Keratinocyte (primary cell): ENCODE measurements at regions not wholly inside any gene's neighbourhood (a gene's known extent, or its start where the extent isn't known, plus 50 kb on each side); places are given as distances from the start of the nearest gene placed in this dataset.

Experiments
- DNase-seq: peaks from one replicate; pipeline ENCODE4 v3.0.0-alpha.2; 2011; ENCODE audit warnings: low read depth, missing footprints, low spot score
- FAIRE-seq: peaks from 2 replicates; lab custom pipeline; 2011; peaks lifted over from hg19 to GRCh38; lab: Jason Lieb, UNC
- H2AFZ ChIP-seq: 2 replicates; pipeline ENCODE4 v1.6.0; 2012; ENCODE audit warnings: low read length, control low read depth, inconsistent platforms; ENCODE audit not compliant: control insufficient read depth
- H3K27ac ChIP-seq: 2 replicates; pipeline ENCODE4 v1.5.1; 2011; ENCODE audit warnings: low read length; ENCODE audit not compliant: control insufficient read depth, insufficient read depth
- H3K27me3 ChIP-seq: 3 replicates; pipeline ENCODE4 v1.6.0; 2011; ENCODE audit warnings: low read length; ENCODE audit not compliant: control insufficient read depth, insufficient read depth; ENCODE audit errors: extremely low read depth
- H3K36me3 ChIP-seq, 2 experiments: 2 replicates in 1 of 2; 3 replicates in 1 of 2; pipeline ENCODE4 v1.5.1; 2011; ENCODE audit warnings: low read length in 2 of 2, mild to moderate bottlenecking in 1 of 2; ENCODE audit not compliant: control insufficient read depth in 2 of 2, insufficient read depth in 2 of 2; ENCODE audit errors: extremely low read depth in 1 of 2
- H3K4me1 ChIP-seq: 3 replicates; pipeline ENCODE4 v1.5.1; 2011; ENCODE audit warnings: low read length; ENCODE audit not compliant: control insufficient read depth, insufficient read depth; ENCODE audit errors: extremely low read depth
- H3K4me2 ChIP-seq: 3 replicates; pipeline ENCODE4 v1.6.0; 2011; ENCODE audit warnings: low read depth, low read length; ENCODE audit not compliant: control insufficient read depth, insufficient read depth; ENCODE audit errors: extremely low read depth
- H3K4me3 ChIP-seq, 3 experiments: fragments of 200-600 bp in 1 of 3; sonication (generic) in 1 of 3; 2 replicates in 2 of 3; 3 replicates in 1 of 3; pipeline ENCODE4 v1.5.1; 2011 to 2016; ENCODE audit warnings: low read length in 3 of 3, mild to moderate bottlenecking in 3 of 3, control low read depth in 2 of 3, inconsistent platforms in 1 of 3, low read depth in 1 of 3, mixed read lengths in 1 of 3, mixed run types in 1 of 3, moderate library complexity in 1 of 3; ENCODE audit not compliant: control insufficient read depth in 2 of 3, insufficient read depth in 2 of 3; ENCODE audit errors: extremely low read depth in 1 of 3
- H3K79me2 ChIP-seq: 2 replicates; pipeline ENCODE4 v1.6.0; 2012; ENCODE audit warnings: low read length; ENCODE audit not compliant: control insufficient read depth, insufficient read depth
- H3K9ac ChIP-seq: 3 replicates; pipeline ENCODE4 v1.6.0; 2011; ENCODE audit warnings: low read length; ENCODE audit not compliant: control insufficient read depth, insufficient read depth; ENCODE audit errors: extremely low read depth
- H3K9me1 ChIP-seq: 3 replicates; pipeline ENCODE4 v1.6.0; 2011; ENCODE audit warnings: low read length; ENCODE audit not compliant: control insufficient read depth, insufficient read depth; ENCODE audit errors: extremely low read depth
- H3K9me3 ChIP-seq: 2 replicates; pipeline ENCODE4 v1.5.1; 2012; ENCODE audit warnings: low read depth, low read length; ENCODE audit not compliant: control insufficient read depth
- H4K20me1 ChIP-seq: 3 replicates; pipeline ENCODE4 v1.6.0; 2011; ENCODE audit warnings: low read length; ENCODE audit not compliant: control insufficient read depth, insufficient read depth; ENCODE audit errors: extremely low read depth
- EZH2 ChIP-seq: IDR thresholded peaks from one replicate; pipeline ENCODE4 v1.6.1; 2012; ENCODE audit warnings: inconsistent platforms, mild to moderate bottlenecking, low read length, moderate library complexity
- dilution Hi-C: fragments of 300-500 bp; cut with MboI; formaldehyde crosslinking; loops from one replicate; pipeline ENCODE4 v1.7.0; 2020; ENCODE audit warnings: low sequenced_read_pairs; ENCODE audit not compliant: extremely low pct_ligation_motif_present
- TF ChIP-seq, protein P1 (sequence below), 3 experiments: IDR thresholded peaks in 1 of 3; conservative IDR thresholded peaks in 1 of 3; optimal IDR thresholded peaks in 1 of 3; 2 replicates in 2 of 3; 3 replicates in 1 of 3; pipeline versions ENCODE3 to v1.5.1; 2011; ENCODE audit warnings: low read length in 3 of 3, mild to moderate bottlenecking in 3 of 3, moderate library complexity in 2 of 3, control low read depth in 1 of 3, inconsistent platforms in 1 of 3; ENCODE audit not compliant: insufficient read depth in 2 of 3; ENCODE audit errors: extremely low read depth in 1 of 3

GRCh38 chr7:40944981-40945585 lies 757.8 kb downstream of the INHBA start:
- no peak overlapping the region for H3K4me3 ChIP-seq
- dilution Hi-C loops = no loop called here
- no peaks in the 10 kb centered on the region for H3K27me3 ChIP-seq
- H3K79me2 ChIP-seq = no peaks in the 10 kb centered on the region
- no peak for TF ChIP-seq EZH2
- TF ChIP-seq, protein P1, sequence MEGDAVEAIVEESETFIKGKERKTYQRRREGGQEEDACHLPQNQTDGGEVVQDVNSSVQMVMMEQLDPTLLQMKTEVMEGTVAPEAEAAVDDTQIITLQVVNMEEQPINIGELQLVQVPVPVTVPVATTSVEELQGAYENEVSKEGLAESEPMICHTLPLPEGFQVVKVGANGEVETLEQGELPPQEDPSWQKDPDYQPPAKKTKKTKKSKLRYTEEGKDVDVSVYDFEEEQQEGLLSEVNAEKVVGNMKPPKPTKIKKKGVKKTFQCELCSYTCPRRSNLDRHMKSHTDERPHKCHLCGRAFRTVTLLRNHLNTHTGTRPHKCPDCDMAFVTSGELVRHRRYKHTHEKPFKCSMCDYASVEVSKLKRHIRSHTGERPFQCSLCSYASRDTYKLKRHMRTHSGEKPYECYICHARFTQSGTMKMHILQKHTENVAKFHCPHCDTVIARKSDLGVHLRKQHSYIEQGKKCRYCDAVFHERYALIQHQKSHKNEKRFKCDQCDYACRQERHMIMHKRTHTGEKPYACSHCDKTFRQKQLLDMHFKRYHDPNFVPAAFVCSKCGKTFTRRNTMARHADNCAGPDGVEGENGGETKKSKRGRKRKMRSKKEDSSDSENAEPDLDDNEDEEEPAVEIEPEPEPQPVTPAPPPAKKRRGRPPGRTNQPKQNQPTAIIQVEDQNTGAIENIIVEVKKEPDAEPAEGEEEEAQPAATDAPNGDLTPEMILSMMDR (optimal IDR thresholded peaks at IDR 0.05 in 1 of 3, IDR thresholded peaks at IDR 0.05 in 1 of 3, conservative IDR thresholded peaks at IDR 0.05 in 1 of 3; ENCODE audit: extremely low read depth in 1 of 3, insufficient read depth in 2 of 3, low read length in 3 of 3) = no peak
- H4K20me1 ChIP-seq = no peaks in the 10 kb centered on the region
- peaks cover 10% of the 10 kb centered on the region for H3K4me1 ChIP-seq
- peak; percentile 69 for FAIRE-seq
- H3K4me2 ChIP-seq = no peak overlapping the region
- no peak overlapping the region for H3K27ac ChIP-seq
- DNase-seq = no peak
- no peaks in the 10 kb centered on the region for H3K9me1 ChIP-seq
- no peak overlapping the region for H3K9ac ChIP-seq
- H2AFZ ChIP-seq = no peak overlapping the region
- peaks cover 3% of the 10 kb centered on the region for H3K9me3 ChIP-seq
- no peaks in the 10 kb centered on the region for H3K36me3 ChIP-seq

GRCh38 chr7:40937879-40938278 lies 765.0 kb downstream of the INHBA start:
- Histone ChIP-seq H3K36me3 (no peaks in the 10 kb centered on the region), H4K20me1 (no peaks in the 10 kb centered on the region), H3K4me1 (no peaks in the 10 kb centered on the region), H3K9me3 (no peaks in the 10 kb centered on the region), H3K9me1 (no peaks in the 10 kb centered on the region), H3K4me2 (no peak overlapping the region), H3K9ac (no peak overlapping the region), H3K27me3 (no peaks in the 10 kb centered on the region), H3K79me2 (no peaks in the 10 kb centered on the region), H3K27ac (no peak overlapping the region), H3K4me3 (no peak overlapping the region), H2AFZ (no peak overlapping the region)
- no peak for TF ChIP-seq EZH2
- TF ChIP-seq, protein P1 (optimal IDR thresholded peaks at IDR 0.05 in 1 of 3, IDR thresholded peaks at IDR 0.05 in 1 of 3, conservative IDR thresholded peaks at IDR 0.05 in 1 of 3; ENCODE audit: extremely low read depth in 1 of 3, insufficient read depth in 2 of 3, low read length in 3 of 3) = no peak
- dilution Hi-C loops = no loop called here
- no peak for DNase-seq
- no peak for FAIRE-seq
